Osteoblast (primary cell): ENCODE measurements at regions not wholly inside any gene's neighbourhood (a gene's known extent, or its start where the extent isn't known, plus 50 kb on each side); places are given as distances from the start of the nearest gene placed in this dataset.

Source experiments
- DNase-seq: peaks from one replicate; pipeline ENCODE4 v3.0.0; 2011; ENCODE audit warnings: low spot score, mixed read lengths; ENCODE audit not compliant: insufficient read length; ENCODE audit errors: missing footprints
- H2AFZ ChIP-seq: 2 replicates; pipeline ENCODE4 v1.6.0; 2011; ENCODE audit warnings: mild to moderate bottlenecking, low read length
- H3K27ac ChIP-seq: 2 replicates; pipeline ENCODE4 v1.5.1; 2011; ENCODE audit warnings: mild to moderate bottlenecking, low read depth, low read length, moderate library complexity
- H3K27me3 ChIP-seq: 2 replicates; pipeline ENCODE4 v1.6.0; 2012; ENCODE audit warnings: mild to moderate bottlenecking, control low read depth, inconsistent platforms, low read length, moderate library complexity; ENCODE audit not compliant: insufficient read depth
- H3K36me3 ChIP-seq: 2 replicates; pipeline ENCODE4 v1.5.1; 2011; ENCODE audit warnings: mild to moderate bottlenecking, low read length, control low read depth, moderate library complexity; ENCODE audit not compliant: insufficient read depth
- H3K4me1 ChIP-seq: 2 replicates; pipeline ENCODE4 v1.5.1; 2011; ENCODE audit warnings: mild to moderate bottlenecking, low read length, control low read depth, moderate library complexity; ENCODE audit not compliant: insufficient read depth
- H3K4me2 ChIP-seq: 2 replicates; pipeline ENCODE4 v1.6.0; 2011; ENCODE audit warnings: mild to moderate bottlenecking, low read length; ENCODE audit not compliant: insufficient read depth
- H3K4me3 ChIP-seq: fragments of 200-600 bp; sonication (generic); 3 replicates; pipeline ENCODE4 v1.5.1; 2012; ENCODE audit warnings: mild to moderate bottlenecking, low read length, inconsistent platforms; ENCODE audit not compliant: insufficient read depth
- H3K79me2 ChIP-seq: 2 replicates; pipeline ENCODE4 v1.6.0; 2012; ENCODE audit warnings: mild to moderate bottlenecking, low read length, control low read depth, inconsistent platforms; ENCODE audit not compliant: insufficient read depth
- H3K9me3 ChIP-seq: 2 replicates; pipeline ENCODE4 v1.5.1; 2011; ENCODE audit warnings: low read depth, low read length, control low read depth
- H4K20me1 ChIP-seq: 2 replicates; pipeline ENCODE4 v1.6.0; 2012; ENCODE audit warnings: mild to moderate bottlenecking, low read length, control low read depth; ENCODE audit not compliant: insufficient read depth
- TF ChIP-seq, protein P1 (sequence below): IDR thresholded peaks from 2 replicates; pipeline ENCODE4 v1.5.1; 2011; ENCODE audit warnings: mild to moderate bottlenecking, low read depth, low read length, moderate library complexity; ENCODE audit errors: extremely low read depth

GRCh38 chr10:8460626-8461025 lies 406.1 kb downstream of the GATA3 start:
- TF ChIP-seq, protein P1, sequence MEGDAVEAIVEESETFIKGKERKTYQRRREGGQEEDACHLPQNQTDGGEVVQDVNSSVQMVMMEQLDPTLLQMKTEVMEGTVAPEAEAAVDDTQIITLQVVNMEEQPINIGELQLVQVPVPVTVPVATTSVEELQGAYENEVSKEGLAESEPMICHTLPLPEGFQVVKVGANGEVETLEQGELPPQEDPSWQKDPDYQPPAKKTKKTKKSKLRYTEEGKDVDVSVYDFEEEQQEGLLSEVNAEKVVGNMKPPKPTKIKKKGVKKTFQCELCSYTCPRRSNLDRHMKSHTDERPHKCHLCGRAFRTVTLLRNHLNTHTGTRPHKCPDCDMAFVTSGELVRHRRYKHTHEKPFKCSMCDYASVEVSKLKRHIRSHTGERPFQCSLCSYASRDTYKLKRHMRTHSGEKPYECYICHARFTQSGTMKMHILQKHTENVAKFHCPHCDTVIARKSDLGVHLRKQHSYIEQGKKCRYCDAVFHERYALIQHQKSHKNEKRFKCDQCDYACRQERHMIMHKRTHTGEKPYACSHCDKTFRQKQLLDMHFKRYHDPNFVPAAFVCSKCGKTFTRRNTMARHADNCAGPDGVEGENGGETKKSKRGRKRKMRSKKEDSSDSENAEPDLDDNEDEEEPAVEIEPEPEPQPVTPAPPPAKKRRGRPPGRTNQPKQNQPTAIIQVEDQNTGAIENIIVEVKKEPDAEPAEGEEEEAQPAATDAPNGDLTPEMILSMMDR = no peak
- Histone ChIP-seq H3K27ac (no peak overlapping the region), H3K9me3 (no peaks in the 10 kb centered on the region), H4K20me1 (no peaks in the 10 kb centered on the region), H3K27me3 (no peaks in the 10 kb centered on the region), H3K4me1 (no peaks in the 10 kb centered on the region), H3K36me3 (no peaks in the 10 kb centered on the region), H3K4me2 (no peak overlapping the region), H2AFZ (no peak overlapping the region), H3K79me2 (no peaks in the 10 kb centered on the region), H3K4me3 (no peak overlapping the region)
- no peak for DNase-seq

DNA sequence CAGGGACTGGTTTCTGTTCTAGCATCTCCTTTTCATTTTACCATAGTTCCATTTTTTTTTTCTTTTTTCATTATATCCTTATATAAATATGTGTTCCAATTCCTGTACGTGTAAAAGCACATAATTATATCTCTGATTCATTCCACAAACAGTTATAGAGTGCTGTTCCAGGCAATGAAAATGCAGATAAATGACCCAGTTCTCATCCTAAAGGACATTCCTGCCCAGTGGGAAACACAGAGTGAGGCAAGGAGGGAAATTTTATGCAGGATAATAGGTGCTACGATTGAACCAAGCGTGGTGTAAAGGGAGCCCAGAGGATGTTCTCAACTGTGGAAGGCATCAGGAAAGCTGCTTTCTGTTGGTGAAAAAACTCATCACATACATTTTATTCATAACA lies 408.1 kb downstream of the GATA3 start:
- Histone ChIP-seq H3K4me3 (no peak overlapping the region), H2AFZ (no peak overlapping the region), H3K79me2 (no peaks in the 10 kb centered on the region), H4K20me1 (no peaks in the 10 kb centered on the region), H3K9me3 (no peaks in the 10 kb centered on the region), H3K36me3 (no peaks in the 10 kb centered on the region), H3K4me2 (no peak overlapping the region), H3K4me1 (no peaks in the 10 kb centered on the region), H3K27ac (no peak overlapping the region), H3K27me3 (no peaks in the 10 kb centered on the region)
- DNase-seq = no peak
- TF ChIP-seq, protein P1 = no peak

GRCh38 chr10:8463853-8464252 lies 409.4 kb downstream of the GATA3 start:
- Histone ChIP-seq H4K20me1 (no peaks in the 10 kb centered on the region), H3K4me3 (no peak overlapping the region), H3K9me3 (no peaks in the 10 kb centered on the region), H3K27ac (no peak overlapping the region), H3K4me1 (no peaks in the 10 kb centered on the region), H2AFZ (no peak overlapping the region), H3K4me2 (no peak overlapping the region), H3K36me3 (no peaks in the 10 kb centered on the region), H3K27me3 (no peaks in the 10 kb centered on the region), H3K79me2 (no peaks in the 10 kb centered on the region)
- no peak for DNase-seq
- TF ChIP-seq, protein P1 = no peak

DNA sequence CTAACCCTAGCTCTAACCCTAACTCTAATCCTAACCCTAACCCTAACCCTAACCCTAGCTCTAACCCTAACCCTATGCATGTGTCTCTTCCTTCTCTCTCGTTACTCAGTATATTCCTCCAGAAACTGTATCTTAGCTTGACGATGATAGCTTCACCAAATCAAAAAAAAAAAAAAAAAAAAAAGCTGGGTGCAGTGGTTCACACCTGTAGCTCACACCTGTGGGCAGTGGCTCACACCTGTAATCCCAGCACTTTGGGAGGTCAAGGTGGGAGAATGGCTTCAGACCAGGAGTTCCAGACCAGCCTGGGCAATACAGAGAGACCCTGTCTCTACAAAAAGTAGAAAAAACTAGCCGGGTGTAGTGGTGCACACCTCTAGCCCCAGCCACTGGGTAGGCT lies 414.0 kb downstream of the GATA3 start:
- H3K27ac ChIP-seq = no peak overlapping the region
- no peaks in the 10 kb centered on the region for H3K36me3 ChIP-seq
- no peak overlapping the region for H3K4me2 ChIP-seq
- no peaks in the 10 kb centered on the region for H3K9me3 ChIP-seq
- DNase-seq = no peak
- TF ChIP-seq, protein P1 = no peak
- H3K4me3 ChIP-seq = no peak overlapping the region
- H4K20me1 ChIP-seq = no peaks in the 10 kb centered on the region
- no peak overlapping the region for H2AFZ ChIP-seq
- H3K79me2 ChIP-seq = no peaks in the 10 kb centered on the region
- no peaks in the 10 kb centered on the region for H3K4me1 ChIP-seq
- no peaks in the 10 kb centered on the region for H3K27me3 ChIP-seq
